Neural progenitor cell (in vitro differentiated cells): ENCODE measurements at regions not wholly inside any gene's neighbourhood (a gene's known extent, or its start where the extent isn't known, plus 50 kb on each side); places are given as distances from the start of the nearest gene placed in this dataset.

ENCODE experiments used
- CTCF ChIP-seq: fragments of 200-600 bp; sonication (generic); IDR thresholded peaks from 2 replicates; pipeline ENCODE4 v1.5.1; 2017; ENCODE audit warnings: antibody characterized with exemption, mild to moderate bottlenecking
- EZH2 ChIP-seq: fragments of 200-600 bp; sonication (generic); IDR thresholded peaks from 2 replicates; pipeline ENCODE4 v1.6.1; 2017; ENCODE audit warnings: antibody characterized with exemption, mild to moderate bottlenecking, moderate library complexity
- EZH2phosphoT487 ChIP-seq: fragments of 200-600 bp; sonication (generic); IDR thresholded peaks from 2 replicates; pipeline ENCODE4 v1.6.1; 2017; ENCODE audit warnings: antibody characterized with exemption

DNA sequence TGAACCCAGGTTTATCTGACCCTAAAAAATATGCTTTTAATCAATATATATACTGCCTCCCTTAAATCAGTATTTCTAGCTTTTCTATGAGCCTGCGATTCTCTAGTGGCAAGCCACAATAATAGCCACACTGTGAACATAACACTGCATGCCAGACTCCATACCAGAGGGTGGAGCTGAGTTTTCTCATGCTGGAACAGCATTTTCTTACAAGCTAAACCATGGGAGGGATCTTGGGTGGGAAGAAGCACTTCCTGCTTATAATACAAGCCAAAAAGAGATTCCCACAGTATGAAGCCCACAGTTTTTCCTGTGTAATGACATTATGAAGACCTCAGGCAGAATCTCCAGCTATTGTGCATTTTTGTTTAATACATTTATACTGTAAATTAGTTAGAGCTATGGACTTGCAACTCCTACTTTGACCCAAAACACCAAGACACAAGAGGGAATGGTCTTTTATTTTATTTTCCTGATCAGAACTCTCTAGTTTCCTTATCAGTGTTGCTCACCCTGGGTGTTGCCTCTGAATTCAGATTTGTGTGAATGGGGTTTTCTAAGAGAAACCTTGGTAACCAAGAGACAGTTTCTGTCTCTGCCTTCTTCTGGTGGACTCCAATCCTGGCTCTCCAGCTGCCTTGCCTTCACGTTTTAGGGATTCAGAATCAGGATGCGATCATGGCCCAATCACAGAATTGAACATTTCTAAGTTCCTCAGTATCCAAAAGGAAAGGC lies 74.5 kb upstream of the EOLA2 start:
- no peak for TF ChIP-seq EZH2phosphoT487
- no peak for TF ChIP-seq CTCF
- no peak for TF ChIP-seq EZH2
